OCI-LY3 (cell line): ENCODE measurements at regions not wholly inside any gene's neighbourhood (a gene's known extent, or its start where the extent isn't known, plus 50 kb on each side); places are given as distances from the start of the nearest gene placed in this dataset.
"Not testable (repeated sequence)": the region's sequence is repeated elsewhere in the genome, so short reads cannot be mapped to it uniquely, and the experiment has no call there.

Experiments
- CTCF ChIP-seq: fragments of 200-600, 300-600 bp; sonication (generic); IDR thresholded peaks from 2 replicates; pipeline ENCODE4 v1.5.1; 2014; ENCODE audit warnings: antibody characterized with exemption, low read length, low read depth
- EZH2phosphoT487 ChIP-seq: fragments of 200-600 bp; shearing (Covaris generic); IDR thresholded peaks from 2 replicates; pipeline ENCODE4 v1.6.1; 2018; ENCODE audit warnings: antibody characterized with exemption, mixed run types, low read depth

GRCh38 chr9:62798884-62799850 is 1609.3 kb downstream of the SPATA31A7 start:
- not testable (repeated sequence) for TF ChIP-seq EZH2phosphoT487, CTCF
